ENCODE measurements at regions not wholly inside any gene's neighbourhood (a gene's known extent, or its start where the extent isn't known, plus 50 kb on each side); places are given as distances from the start of the nearest gene placed in this dataset.

DNA sequence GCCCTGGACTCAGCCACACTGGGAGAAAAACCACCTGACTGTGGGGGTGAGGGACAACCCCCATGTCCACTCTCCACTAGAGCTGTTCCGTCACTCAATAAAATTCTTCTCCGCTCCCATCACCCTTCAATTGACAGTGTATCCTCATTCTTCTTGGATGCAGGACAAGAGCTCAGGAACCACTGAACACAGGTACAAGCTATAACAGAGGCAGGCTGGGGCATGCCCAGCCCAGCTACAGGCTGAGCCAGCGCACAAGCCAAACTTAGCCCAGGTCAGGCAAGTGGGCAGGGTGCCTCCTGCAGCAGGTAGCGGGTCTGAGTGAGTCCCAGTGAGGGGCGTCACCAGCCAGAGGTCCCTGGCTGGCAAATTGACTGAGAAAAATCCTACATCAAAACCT lies 183.4 kb downstream of the HINT1 start:
- TF ChIP-seq, protein P1, sequence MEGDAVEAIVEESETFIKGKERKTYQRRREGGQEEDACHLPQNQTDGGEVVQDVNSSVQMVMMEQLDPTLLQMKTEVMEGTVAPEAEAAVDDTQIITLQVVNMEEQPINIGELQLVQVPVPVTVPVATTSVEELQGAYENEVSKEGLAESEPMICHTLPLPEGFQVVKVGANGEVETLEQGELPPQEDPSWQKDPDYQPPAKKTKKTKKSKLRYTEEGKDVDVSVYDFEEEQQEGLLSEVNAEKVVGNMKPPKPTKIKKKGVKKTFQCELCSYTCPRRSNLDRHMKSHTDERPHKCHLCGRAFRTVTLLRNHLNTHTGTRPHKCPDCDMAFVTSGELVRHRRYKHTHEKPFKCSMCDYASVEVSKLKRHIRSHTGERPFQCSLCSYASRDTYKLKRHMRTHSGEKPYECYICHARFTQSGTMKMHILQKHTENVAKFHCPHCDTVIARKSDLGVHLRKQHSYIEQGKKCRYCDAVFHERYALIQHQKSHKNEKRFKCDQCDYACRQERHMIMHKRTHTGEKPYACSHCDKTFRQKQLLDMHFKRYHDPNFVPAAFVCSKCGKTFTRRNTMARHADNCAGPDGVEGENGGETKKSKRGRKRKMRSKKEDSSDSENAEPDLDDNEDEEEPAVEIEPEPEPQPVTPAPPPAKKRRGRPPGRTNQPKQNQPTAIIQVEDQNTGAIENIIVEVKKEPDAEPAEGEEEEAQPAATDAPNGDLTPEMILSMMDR (IDR thresholded peaks at IDR 0.05) = no peak
- Histone ChIP-seq H3K4me1 (peaks cover 0 to under 1% (median 0%) of the 10 kb centered on the region in 3 donors), H3K4me3 (no peak overlapping the region), H3K9me3 (no peaks in the 10 kb centered on the region), H3K27me3 (no peaks in the 10 kb centered on the region), H3K36me3 (no peaks in the 10 kb centered on the region), H3K27ac (no peak overlapping the region)
- DNase-seq (no peak), ATAC-seq (no peak), FAIRE-seq (no peak)
- intact Hi-C loops (cut with DNase I) = no loop called here
- 89 to 91% methylated on average over 5 of the region's 5 CpGs for WGBS, 2 donors

DNA sequence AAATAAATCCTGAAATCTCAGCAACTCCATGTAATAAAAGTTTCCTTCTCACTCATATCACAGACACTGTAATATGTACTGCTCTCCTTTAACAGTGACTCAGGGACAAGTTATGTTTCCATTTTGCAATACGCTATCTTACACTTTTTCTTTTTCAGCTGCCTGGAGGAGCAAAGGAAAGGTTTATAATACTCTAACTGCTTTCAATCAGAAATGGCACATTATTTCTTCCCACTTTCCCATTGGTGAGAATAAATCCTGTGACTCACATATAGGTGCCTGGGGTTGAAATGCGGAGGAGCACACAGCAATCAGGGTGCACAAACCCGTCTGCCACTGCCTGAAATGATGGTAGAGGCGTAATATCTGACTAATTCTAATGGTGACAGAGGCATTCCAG lies 186.6 kb downstream of the HINT1 start:
- no peak overlapping the region for H3K4me3 ChIP-seq
- 84 to 89% methylated on average over 4 of the region's 4 CpGs for WGBS, 2 donors
- ATAC-seq (no peak), DNase-seq (no peak), FAIRE-seq (no peak)
- intact Hi-C loops (cut with DNase I) = no loop called here
- H3K36me3 ChIP-seq = no peaks in the 10 kb centered on the region
- no peaks in the 10 kb centered on the region for H3K27me3 ChIP-seq
- TF ChIP-seq, protein P1 (IDR thresholded peaks at IDR 0.05) = no peak
- H3K27ac ChIP-seq = no peak overlapping the region
- H3K9me3 ChIP-seq = no peaks in the 10 kb centered on the region
- peaks cover 13 to 26% (median 16%) of the 10 kb centered on the region in 3 donors for H3K4me1 ChIP-seq

DNA sequence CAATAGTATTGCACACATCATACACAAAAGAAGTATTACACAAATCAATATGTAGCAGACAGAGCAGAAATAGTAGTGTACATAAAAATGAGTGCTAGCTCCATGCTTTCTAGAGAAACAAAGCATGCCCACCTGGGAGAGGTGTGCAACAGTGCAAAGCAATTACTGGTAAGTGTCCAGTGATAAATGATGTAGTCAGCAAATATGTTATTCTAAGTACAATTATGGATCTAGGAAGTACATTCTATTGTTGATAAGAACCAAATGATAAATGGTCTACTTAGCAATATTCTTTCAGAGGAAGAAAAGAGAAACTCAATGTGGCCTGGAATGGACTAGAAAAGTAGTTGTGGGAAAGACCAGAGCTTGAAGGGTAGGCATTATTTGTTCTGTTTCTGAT lies 188.6 kb downstream of the HINT1 start:
- ATAC-seq (no peak), FAIRE-seq (no peak), DNase-seq (no peak)
- Histone ChIP-seq H3K4me3 (no peak overlapping the region), H3K27ac (peak overlapping the region in 1 of 4 donors; percentile 82), H3K27me3 (no peaks in the 10 kb centered on the region), H3K9me3 (no peaks in the 10 kb centered on the region), H3K36me3 (no peaks in the 10 kb centered on the region), H3K4me1 (peaks cover 13 to 26% (median 16%) of the 10 kb centered on the region in 3 donors)
- intact Hi-C loops (cut with DNase I) = no loop called here
- TF ChIP-seq, protein P1 (IDR thresholded peaks at IDR 0.05) = no peak

DNA sequence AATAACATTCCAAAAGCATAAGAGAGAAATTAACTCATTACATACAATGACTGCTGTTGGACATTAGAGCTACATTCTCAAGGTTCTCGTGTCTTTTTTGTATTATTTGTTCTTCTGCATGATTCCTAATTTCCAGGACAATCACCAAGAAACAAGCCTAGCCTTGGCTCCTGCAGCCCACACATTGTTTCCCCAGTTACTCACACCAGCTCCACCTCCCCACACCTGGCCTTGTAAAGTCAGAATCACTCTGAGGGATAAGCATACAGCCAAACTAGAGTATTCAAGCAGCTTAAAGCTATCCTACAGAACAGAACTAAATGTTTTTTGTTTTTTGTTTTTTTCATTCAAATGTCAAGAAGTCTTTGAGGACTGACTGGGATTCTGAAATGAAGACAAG lies 189.2 kb downstream of the HINT1 start:
- ATAC-seq (peak; percentile 89 to 93 (median 92)), DNase-seq (peak in 3 of 6 donors; percentile 6 to 55 (median 31)), FAIRE-seq (no peak)
- Histone ChIP-seq H3K36me3 (no peaks in the 10 kb centered on the region), H3K4me3 (no peak overlapping the region), H3K4me1 (peaks cover 13 to 26% (median 16%) of the 10 kb centered on the region in 3 donors), H3K27ac (peak overlapping the region in 3 of 4 donors; percentile 7 to 83 (median 82)), H3K27me3 (no peaks in the 10 kb centered on the region), H3K9me3 (no peaks in the 10 kb centered on the region)
- 22% methylated on average over 1 of the region's 1 CpG for WGBS, 2 donors
- intact Hi-C loops (cut with DNase I) = no loop called here
- TF ChIP-seq, protein P1 (IDR thresholded peaks at IDR 0.05) = no peak

DNA sequence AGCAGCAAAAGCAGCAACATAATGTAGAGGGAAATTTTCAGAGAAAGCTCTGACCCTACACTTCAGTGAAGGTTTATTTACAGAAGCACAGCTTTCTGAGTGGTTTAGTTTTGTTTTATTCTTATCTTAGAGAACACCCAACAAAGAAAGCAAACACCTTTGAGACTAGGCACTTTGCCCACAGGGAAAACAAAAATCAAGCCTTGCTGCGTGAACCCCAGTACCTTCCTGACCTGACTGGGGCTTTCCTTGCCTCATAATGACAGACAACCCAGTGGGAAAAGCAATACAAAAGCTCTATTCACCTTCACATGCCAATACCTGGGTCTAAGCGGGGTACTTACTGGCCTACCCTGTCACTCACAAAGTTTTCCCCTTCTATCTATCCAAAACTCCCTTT lies 189.8 kb downstream of the HINT1 start:
- FAIRE-seq (no peak), DNase-seq (peak in 2 of 6 donors; percentile 20 to 67), ATAC-seq (peak; percentile 73 to 86 (median 86))
- H3K36me3 ChIP-seq = no peaks in the 10 kb centered on the region
- TF ChIP-seq, protein P1 (IDR thresholded peaks at IDR 0.05) = no peak
- no peak overlapping the region for H3K4me3 ChIP-seq
- no peaks in the 10 kb centered on the region for H3K27me3 ChIP-seq
- H3K9me3 ChIP-seq = no peaks in the 10 kb centered on the region
- H3K27ac ChIP-seq = peak overlapping the region in 3 of 4 donors; percentile 7 to 83 (median 82)
- 17 to 21% methylated on average over 2 of the region's 2 CpGs for WGBS, 2 donors
- peaks cover 13 to 26% (median 16%) of the 10 kb centered on the region in 3 donors for H3K4me1 ChIP-seq
- intact Hi-C loops (cut with DNase I) = no loop called here

Measured in pancreas (tissue), 10 donors.